ENCODE measurements at regions not wholly inside any gene's neighbourhood (a gene's known extent, or its start where the extent isn't known, plus 50 kb on each side); places are given as distances from the start of the nearest gene placed in this dataset.

- no peak overlapping the region for H3K27ac ChIP-seq
- no peaks in the 10 kb centered on the region for H3K36me3 ChIP-seq
- no peaks in the 10 kb centered on the region for H3K9me3 ChIP-seq
- DNase-seq: no peak
- no peak overlapping the region for H3K4me3 ChIP-seq
- intact Hi-C loops (cut with DNase I): no loop called here
- TF ChIP-seq CTCF (IDR thresholded peaks at IDR 0.05): no peak
- TF ChIP-seq EP300 (IDR thresholded peaks at IDR 0.05): no peak
- no peak for TF ChIP-seq POLR2A (IDR thresholded peaks at IDR 0.05)
- TF ChIP-seq POLR2AphosphoS5 (IDR thresholded peaks at IDR 0.05): no peak
- no peaks in the 10 kb centered on the region for H3K4me1 ChIP-seq
- no peaks in the 10 kb centered on the region for H3K27me3 ChIP-seq
- 96% methylated on average over 7 of the region's 7 CpGs for WGBS, 2 donors
Observed at GRCh38 chr15:67003586-67003985, 61.8 kb upstream of the SMAD3 start.

- Histone ChIP-seq H3K4me3 (no peak overlapping the region), H3K4me1 (no peaks in the 10 kb centered on the region), H3K27ac (no peak overlapping the region), H3K27me3 (no peaks in the 10 kb centered on the region), H3K36me3 (no peaks in the 10 kb centered on the region), H3K9me3 (no peaks in the 10 kb centered on the region)
- TF ChIP-seq POLR2AphosphoS5 (IDR thresholded peaks at IDR 0.05) (no peak), CTCF (IDR thresholded peaks at IDR 0.05) (no peak), EP300 (IDR thresholded peaks at IDR 0.05) (no peak), POLR2A (IDR thresholded peaks at IDR 0.05) (no peak)
- WGBS, 2 donors: 81 to 94% methylated on average over 3 of the region's 3 CpGs
- intact Hi-C loops (cut with DNase I): no loop called here
- no peak for DNase-seq
Observed at GRCh38 chr15:67004142-67004541, 61.3 kb upstream of the SMAD3 start.

GRCh38 chr15:67005294-67005996 is 60.0 kb upstream of the SMAD3 start:
- no peaks in the 10 kb centered on the region for H3K9me3 ChIP-seq
- intact Hi-C loops (cut with DNase I): no loop called here
- no peak for DNase-seq
- H3K36me3 ChIP-seq: no peaks in the 10 kb centered on the region
- H3K4me3 ChIP-seq: no peak overlapping the region
- no peak overlapping the region for H3K27ac ChIP-seq
- no peaks in the 10 kb centered on the region for H3K27me3 ChIP-seq
- TF ChIP-seq POLR2A (IDR thresholded peaks at IDR 0.05): no peak
- no peak for TF ChIP-seq CTCF (IDR thresholded peaks at IDR 0.05)
- no peak for TF ChIP-seq POLR2AphosphoS5 (IDR thresholded peaks at IDR 0.05)
- TF ChIP-seq EP300 (IDR thresholded peaks at IDR 0.05): no peak
- 92 to 94% methylated on average over 10 of the region's 10 CpGs for WGBS, 2 donors
- H3K4me1 ChIP-seq: no peaks in the 10 kb centered on the region

GRCh38 chr15:67006083-67007065 is 59.0 kb upstream of the SMAD3 start:
- Histone ChIP-seq H3K4me1 (no peaks in the 10 kb centered on the region), H3K4me3 (no peak overlapping the region), H3K27me3 (no peaks in the 10 kb centered on the region), H3K9me3 (no peaks in the 10 kb centered on the region), H3K36me3 (no peaks in the 10 kb centered on the region), H3K27ac (no peak overlapping the region)
- TF ChIP-seq EP300 (IDR thresholded peaks at IDR 0.05): no peak
- no peak for TF ChIP-seq POLR2AphosphoS5 (IDR thresholded peaks at IDR 0.05)
- DNase-seq: no peak
- WGBS, 2 donors: 80 to 88% methylated on average over 10 of the region's 10 CpGs
- intact Hi-C loops (cut with DNase I): no loop called here
